BE2C (cell line): ENCODE measurements at regions not wholly inside any gene's neighbourhood (a gene's known extent, or its start where the extent isn't known, plus 50 kb on each side); places are given as distances from the start of the nearest gene placed in this dataset.

Source experiments
- DNase-seq: peaks from one replicate; pipeline ENCODE4 v3.0.0-alpha.2; 2020
- H3K27me3 ChIP-seq: fragments of 250-450 bp; sonication (Bioruptor Pico); 2 replicates; pipeline ENCODE4 v1.5.1; 2020; ENCODE audit warnings: mild to moderate bottlenecking
- H3K36me3 ChIP-seq: fragments of 250-450 bp; sonication (Bioruptor Pico); 2 replicates; pipeline ENCODE4 v1.5.1; 2020; ENCODE audit warnings: mild to moderate bottlenecking
- H3K4me1 ChIP-seq: fragments of 250-450 bp; sonication (Bioruptor Pico); 2 replicates; pipeline ENCODE4 v1.5.1; 2020
- H3K4me3 ChIP-seq: 2 replicates; pipeline ENCODE4 v1.5.1; 2011; ENCODE audit warnings: low read depth, low read length
- H3K9me3 ChIP-seq: fragments of 250-450 bp; sonication (Bioruptor Pico); 2 replicates; pipeline ENCODE4 v1.5.1; 2020
- CTCF ChIP-seq: IDR thresholded peaks from 2 replicates; pipeline ENCODE4 v1.5.1; 2012; ENCODE audit warnings: mild to moderate bottlenecking, low read depth, low read length

- H3K36me3 ChIP-seq: no peaks in the 10 kb centered on the region
- no peak overlapping the region for H3K4me3 ChIP-seq
- no peak for DNase-seq
- no peak for TF ChIP-seq CTCF
- H3K9me3 ChIP-seq: no peaks in the 10 kb centered on the region
- no peaks in the 10 kb centered on the region for H3K27me3 ChIP-seq
- no peaks in the 10 kb centered on the region for H3K4me1 ChIP-seq
Measured at GRCh38 chr3:112745567-112746248, 101.0 kb downstream of the CD200R1L start.

DNA sequence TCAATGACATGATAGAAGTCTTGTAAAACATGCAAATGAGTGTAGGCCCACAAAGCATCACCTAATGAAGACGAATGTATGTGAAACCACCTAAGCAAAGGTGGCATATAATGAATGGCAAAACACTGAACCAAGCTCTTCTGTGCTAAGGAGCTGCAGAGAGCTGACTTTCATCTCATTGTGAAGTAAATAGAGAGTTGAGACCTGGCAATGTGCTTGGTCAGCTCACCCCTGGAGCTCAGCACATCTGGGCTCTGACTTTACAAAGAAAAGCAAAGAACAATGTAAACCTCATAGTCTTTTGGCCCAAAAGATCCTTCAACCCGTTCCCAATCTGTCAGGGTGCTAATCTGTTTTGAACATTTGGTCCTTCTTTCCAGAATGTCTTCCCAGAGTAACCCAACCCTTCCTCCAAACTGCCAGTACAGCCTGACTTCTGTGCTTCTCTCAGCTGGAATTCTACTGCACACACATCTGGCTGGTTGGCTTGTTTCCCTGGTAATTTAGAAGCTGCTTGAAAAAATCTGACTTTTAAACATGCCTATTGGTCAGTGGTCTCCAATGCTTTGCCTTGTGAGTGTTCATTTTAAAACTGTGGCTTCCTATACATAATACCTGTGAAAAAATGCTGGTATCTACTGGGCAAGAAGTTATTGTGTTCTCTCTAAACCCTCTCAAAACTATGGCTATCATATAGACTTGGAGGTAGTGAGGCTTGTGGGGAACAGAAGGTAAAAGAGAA is 101.7 kb downstream of the CD200R1L start:
- DNase-seq: no peak

DNA sequence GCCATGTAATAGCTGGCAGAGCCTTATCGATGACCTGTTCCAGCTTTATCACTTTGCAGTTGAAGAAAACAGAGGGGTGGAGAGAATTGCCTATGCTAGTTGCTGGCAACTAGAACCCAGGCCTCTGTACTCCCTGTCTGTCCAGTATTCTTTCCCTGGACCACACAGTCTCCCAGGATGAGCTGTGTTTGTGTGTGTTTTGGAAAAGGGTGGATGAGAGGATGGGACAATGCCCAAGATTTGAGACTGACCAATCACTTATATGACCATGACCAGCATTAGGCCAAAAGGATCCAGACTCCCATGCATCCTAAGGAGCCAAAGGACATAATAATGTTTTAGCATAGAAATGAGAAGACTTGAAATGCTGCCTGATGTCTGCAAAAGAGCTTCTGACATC is 102.6 kb downstream of the CD200R1L start:
- Histone ChIP-seq H3K36me3 (no peaks in the 10 kb centered on the region), H3K9me3 (no peaks in the 10 kb centered on the region), H3K4me1 (no peaks in the 10 kb centered on the region), H3K4me3 (no peak overlapping the region), H3K27me3 (no peaks in the 10 kb centered on the region)
- TF ChIP-seq CTCF: no peak
- DNase-seq: no peak

More for the DNA sequence above, 101.7 kb downstream of the CD200R1L start:
- Histone ChIP-seq H3K4me1 (no peaks in the 10 kb centered on the region), H3K36me3 (no peaks in the 10 kb centered on the region), H3K9me3 (no peaks in the 10 kb centered on the region), H3K27me3 (no peaks in the 10 kb centered on the region), H3K4me3 (no peak overlapping the region)
- no peak for TF ChIP-seq CTCF

DNA sequence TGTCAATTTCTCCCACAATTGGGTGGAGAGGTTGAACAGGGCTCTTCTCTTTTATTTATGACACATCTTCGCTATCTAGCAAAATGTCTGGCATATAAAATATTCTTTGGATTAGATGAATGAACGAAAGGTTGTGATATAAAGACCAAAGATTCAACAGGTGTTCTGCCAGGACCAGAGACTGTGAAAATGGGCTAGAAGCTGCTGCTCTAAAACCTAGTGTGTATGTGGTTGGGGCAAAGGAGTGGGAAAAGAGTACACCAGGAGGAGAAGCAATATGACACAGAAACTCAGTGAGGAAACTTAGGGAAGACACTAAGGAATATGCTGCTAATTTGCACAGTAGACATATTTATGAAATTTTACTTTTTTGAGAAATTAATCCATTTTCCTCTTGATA is 102.0 kb upstream of the CCDC80 start:
- Histone ChIP-seq H3K4me1 (no peaks in the 10 kb centered on the region), H3K4me3 (no peak overlapping the region), H3K36me3 (no peaks in the 10 kb centered on the region), H3K9me3 (no peaks in the 10 kb centered on the region), H3K27me3 (no peaks in the 10 kb centered on the region)
- no peak for DNase-seq
- no peak for TF ChIP-seq CTCF

GRCh38 chr3:112741983-112742382 is 101.0 kb upstream of the CCDC80 start:
- Histone ChIP-seq H3K9me3 (no peaks in the 10 kb centered on the region), H3K27me3 (no peaks in the 10 kb centered on the region), H3K4me1 (no peaks in the 10 kb centered on the region), H3K36me3 (no peaks in the 10 kb centered on the region), H3K4me3 (no peak overlapping the region)
- no peak for TF ChIP-seq CTCF
- no peak for DNase-seq

GRCh38 chr3:112740835-112741234 is 99.9 kb upstream of the CCDC80 start:
- no peaks in the 10 kb centered on the region for H3K9me3 ChIP-seq
- DNase-seq: no peak
- H3K27me3 ChIP-seq: no peaks in the 10 kb centered on the region
- H3K36me3 ChIP-seq: no peaks in the 10 kb centered on the region
- no peaks in the 10 kb centered on the region; the same call in 1 of the 2 replicates for H3K4me1 ChIP-seq
- H3K4me3 ChIP-seq: no peak overlapping the region
- no peak for TF ChIP-seq CTCF
